ENCODE measurements at regions not wholly inside any gene's neighbourhood (a gene's known extent, or its start where the extent isn't known, plus 50 kb on each side); places are given as distances from the start of the nearest gene placed in this dataset.

DNA sequence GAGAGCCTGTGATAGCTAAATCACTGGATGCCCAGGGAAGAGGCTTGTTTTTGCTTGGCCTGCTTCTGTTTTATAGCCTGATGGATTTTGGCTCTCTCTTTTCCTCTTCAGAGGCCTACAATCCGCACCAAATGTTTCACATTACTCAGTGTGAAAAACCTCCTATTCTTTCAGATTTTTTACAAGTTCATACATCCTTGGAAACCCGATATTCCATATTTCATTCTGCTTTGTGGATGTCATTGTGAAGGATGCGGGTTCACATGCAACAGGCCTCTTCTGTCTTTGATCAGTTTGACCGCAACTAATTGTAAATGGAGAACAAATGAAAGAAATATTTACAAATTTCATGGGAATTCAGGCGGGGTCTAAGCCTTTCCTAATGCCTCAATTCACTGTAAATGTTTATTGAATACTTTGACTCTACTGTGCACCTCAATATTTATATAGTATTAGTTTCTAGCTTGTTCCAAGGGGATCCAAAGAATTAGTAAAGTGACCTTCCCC is 269.9 kb downstream of the DMRT2 start:
- TF ChIP-seq, protein P1, sequence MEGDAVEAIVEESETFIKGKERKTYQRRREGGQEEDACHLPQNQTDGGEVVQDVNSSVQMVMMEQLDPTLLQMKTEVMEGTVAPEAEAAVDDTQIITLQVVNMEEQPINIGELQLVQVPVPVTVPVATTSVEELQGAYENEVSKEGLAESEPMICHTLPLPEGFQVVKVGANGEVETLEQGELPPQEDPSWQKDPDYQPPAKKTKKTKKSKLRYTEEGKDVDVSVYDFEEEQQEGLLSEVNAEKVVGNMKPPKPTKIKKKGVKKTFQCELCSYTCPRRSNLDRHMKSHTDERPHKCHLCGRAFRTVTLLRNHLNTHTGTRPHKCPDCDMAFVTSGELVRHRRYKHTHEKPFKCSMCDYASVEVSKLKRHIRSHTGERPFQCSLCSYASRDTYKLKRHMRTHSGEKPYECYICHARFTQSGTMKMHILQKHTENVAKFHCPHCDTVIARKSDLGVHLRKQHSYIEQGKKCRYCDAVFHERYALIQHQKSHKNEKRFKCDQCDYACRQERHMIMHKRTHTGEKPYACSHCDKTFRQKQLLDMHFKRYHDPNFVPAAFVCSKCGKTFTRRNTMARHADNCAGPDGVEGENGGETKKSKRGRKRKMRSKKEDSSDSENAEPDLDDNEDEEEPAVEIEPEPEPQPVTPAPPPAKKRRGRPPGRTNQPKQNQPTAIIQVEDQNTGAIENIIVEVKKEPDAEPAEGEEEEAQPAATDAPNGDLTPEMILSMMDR (IDR thresholded peaks at IDR 0.05; ENCODE audit: borderline replicate concordance, control extremely low read depth, extremely low read depth, insufficient read depth, missing control alignments) = no peak
- no peak for DNase-seq (ENCODE audit: low spot score)
- in situ Hi-C loops (cut with MboI; ENCODE audit: low sequenced_read_pairs, unreplicated experiment) = no loop called here

GRCh38 chr9:1320607-1321195 is 270.5 kb downstream of the DMRT2 start:
- in situ Hi-C loops (cut with MboI; ENCODE audit: low sequenced_read_pairs, unreplicated experiment) = no loop called here
- no peak for DNase-seq (ENCODE audit: low spot score)
- TF ChIP-seq, protein P1 (IDR thresholded peaks at IDR 0.05; ENCODE audit: borderline replicate concordance, control extremely low read depth, extremely low read depth, insufficient read depth, missing control alignments) = no peak

DNA sequence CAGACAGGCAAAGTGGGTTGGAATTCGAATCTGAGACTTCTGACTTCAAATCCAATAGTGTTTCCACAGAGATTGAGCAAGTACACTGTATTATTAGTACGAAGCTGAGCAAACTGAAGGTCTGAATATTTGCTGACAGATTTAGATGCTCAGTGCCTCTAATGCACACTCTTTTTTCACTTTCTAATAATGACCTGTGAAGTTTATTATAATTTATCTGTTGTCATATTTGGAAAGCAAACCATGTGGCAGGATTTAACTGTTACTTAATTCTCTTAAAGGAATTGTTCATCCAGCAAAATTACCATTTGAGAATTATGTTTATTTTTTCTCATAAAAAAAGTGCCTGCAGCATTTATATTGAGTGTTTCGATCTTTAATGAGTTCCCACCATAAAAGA is 277.3 kb downstream of the DMRT2 start:
- no peak for DNase-seq (ENCODE audit: low spot score)
- in situ Hi-C loops (cut with MboI; ENCODE audit: low sequenced_read_pairs, unreplicated experiment) = no loop called here
- TF ChIP-seq, protein P1 (IDR thresholded peaks at IDR 0.05; ENCODE audit: borderline replicate concordance, control extremely low read depth, extremely low read depth, insufficient read depth, missing control alignments) = no peak

DNA sequence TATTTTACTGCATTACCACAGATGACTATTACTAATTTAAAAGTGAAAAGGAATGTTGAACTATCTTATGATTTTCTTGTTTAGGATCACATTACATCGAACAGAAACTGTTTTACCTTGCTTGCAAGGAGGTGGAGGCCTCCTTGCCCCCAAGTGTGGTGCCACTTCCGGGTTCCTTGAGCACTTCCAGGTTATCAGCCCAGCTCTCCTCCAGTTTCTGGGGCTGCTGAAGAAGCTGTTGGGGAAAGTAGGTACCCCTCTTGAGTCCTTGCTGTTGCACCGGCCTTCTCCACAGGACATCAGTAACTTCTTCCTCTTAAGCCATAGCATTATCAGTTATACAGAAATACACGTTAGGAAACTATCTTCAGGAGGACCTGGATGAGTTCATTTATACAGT is 278.2 kb downstream of the DMRT2 start:
- TF ChIP-seq, protein P1 (IDR thresholded peaks at IDR 0.05; ENCODE audit: borderline replicate concordance, control extremely low read depth, extremely low read depth, insufficient read depth, missing control alignments) = no peak
- DNase-seq (ENCODE audit: low spot score) = no peak
- in situ Hi-C loops (cut with MboI; ENCODE audit: low sequenced_read_pairs, unreplicated experiment) = no loop called here

DNA sequence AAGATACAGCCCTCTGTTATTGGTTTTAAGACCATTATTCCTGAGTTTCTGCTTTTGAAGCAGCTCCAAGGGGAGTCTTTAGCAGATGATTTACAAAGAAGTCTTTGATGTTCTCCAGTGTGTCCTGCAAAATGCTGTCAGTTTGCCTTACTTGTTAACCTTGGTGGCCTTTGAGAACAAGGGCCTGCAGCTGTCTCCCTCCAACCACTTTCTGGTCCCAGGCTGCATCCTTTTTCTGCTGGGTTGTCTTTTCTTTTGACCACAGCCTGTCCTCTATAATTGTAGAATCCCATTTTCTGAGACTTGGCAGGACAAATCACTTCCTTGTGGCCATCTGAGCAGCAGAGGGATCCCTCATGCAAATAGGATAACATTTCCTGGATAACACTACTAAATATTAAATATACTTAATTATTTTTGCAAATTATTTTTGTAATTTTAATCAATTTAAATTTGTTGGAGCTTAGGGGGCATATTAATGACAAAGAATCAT is 281.4 kb downstream of the DMRT2 start:
- no peak for DNase-seq (ENCODE audit: low spot score)
- TF ChIP-seq, protein P1 (IDR thresholded peaks at IDR 0.05; ENCODE audit: borderline replicate concordance, control extremely low read depth, extremely low read depth, insufficient read depth, missing control alignments) = no peak
- in situ Hi-C loops (cut with MboI; ENCODE audit: low sequenced_read_pairs, unreplicated experiment) = no loop called here

DNA sequence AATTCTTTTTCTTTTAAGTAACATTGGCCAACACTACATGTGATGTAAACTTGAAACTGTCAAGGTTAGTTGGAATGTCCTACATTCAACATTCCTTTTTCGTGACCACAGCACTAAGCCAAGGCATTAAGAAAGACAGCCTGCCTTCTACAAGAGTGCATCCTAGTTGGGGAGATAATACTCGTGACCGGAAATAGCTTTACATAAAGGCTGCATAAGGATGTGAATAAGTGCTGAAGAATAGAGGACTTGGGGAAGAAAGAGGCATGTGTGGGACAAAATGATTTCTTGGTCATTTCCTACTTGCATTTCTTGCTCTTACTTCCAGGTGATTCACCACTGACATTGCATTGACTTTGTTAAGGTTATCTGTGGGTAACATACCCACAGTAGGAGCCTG is 282.0 kb downstream of the DMRT2 start:
- in situ Hi-C loops (cut with MboI; ENCODE audit: low sequenced_read_pairs, unreplicated experiment) = no loop called here
- TF ChIP-seq, protein P1 (IDR thresholded peaks at IDR 0.05; ENCODE audit: borderline replicate concordance, control extremely low read depth, extremely low read depth, insufficient read depth, missing control alignments) = no peak
- DNase-seq (ENCODE audit: low spot score) = no peak

All from GM13976 (cell line).